HG02642 (cell line): ENCODE measurements at regions not wholly inside any gene's neighbourhood (a gene's known extent, or its start where the extent isn't known, plus 50 kb on each side); places are given as distances from the start of the nearest gene placed in this dataset.

Experiments used
- ATAC-seq: cut with Tn5 transposase; IDR thresholded peaks from one replicate; pipeline ENCODE4 v1.9.1; 2021; ENCODE audit warnings: mild to moderate bottlenecking; ENCODE audit not compliant: unreplicated experiment, poor library complexity

DNA sequence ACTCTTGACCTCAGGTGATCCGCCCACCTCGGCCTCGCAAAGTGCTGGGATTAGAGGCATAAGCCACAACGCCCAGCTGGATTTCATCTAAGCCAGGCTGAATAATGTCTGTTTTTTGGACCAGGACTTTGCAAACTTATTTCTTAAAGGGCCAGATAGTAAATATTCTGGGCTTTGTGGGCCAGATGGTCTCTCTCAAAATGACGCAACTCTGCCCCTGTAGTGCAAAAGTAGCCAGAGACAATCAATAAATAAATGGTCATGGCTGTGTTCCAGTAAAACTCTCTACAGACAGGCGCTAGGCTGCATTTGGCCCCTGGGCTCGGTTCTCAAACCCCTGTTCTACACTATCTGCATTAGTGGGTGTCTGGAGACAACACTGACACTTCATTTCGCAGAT, 121.9 kb upstream of the CDH13 start:
- ATAC-seq, result no peak

DNA sequence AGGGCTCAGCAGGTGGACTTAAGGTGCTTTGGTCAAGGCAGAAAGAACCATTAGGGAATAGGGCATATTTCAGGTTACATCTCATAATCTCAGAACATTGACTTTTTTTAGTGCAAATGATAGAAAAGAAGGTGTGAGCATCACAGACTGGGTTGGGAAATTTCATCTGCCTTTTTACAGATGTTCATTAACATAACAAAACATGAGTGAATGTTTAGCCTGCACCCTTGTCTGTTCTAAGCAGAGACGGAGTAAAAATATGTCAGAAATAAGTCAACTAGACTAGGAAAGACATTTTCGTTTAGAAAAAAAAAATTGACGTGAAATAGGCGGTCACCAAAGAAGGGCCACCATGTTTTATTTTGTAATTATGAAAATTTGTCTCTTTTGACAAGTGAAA, 127.5 kb upstream of the CDH13 start:
- ATAC-seq, result no peak

DNA sequence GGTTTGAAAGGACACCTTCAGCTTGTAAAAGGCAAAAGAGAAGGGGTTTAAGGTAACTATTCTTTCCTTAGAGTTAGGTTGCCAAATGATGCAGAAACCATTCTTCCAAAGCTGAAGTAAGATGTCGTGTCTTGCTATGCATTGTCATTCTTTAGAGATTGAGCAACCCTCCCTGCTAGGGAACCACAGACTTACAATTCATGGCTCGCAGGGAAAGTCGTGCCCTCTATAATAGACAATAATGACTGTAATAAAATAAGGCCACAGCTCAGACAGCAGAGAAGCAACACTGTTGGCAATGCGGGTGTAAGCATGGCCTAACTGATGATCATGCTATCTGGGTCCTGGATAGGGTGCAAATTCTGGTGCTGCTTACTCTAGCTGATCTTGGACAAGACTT, 129.6 kb upstream of the CDH13 start:
- ATAC-seq, result no peak

DNA sequence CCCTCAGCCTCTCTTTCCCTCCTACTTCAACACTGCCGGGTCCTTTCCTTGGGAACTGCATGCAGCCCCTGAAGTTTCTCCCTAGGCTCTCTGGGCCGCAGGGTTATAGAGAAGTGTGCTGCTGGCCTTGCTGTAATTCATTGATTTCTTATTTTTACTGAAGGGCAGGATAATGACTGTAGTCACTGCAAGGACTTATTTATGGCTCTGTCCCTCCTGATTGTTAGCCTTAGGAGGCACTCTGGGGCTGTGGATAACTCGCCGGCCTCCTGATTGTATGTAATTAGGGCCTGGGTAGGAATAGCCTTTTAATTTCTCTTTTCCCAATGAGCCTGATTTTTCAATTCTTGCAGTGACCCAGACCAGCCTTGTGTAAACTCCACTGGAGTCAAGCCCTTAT, 138.3 kb upstream of the CDH13 start:
- ATAC-seq, result no peak

DNA sequence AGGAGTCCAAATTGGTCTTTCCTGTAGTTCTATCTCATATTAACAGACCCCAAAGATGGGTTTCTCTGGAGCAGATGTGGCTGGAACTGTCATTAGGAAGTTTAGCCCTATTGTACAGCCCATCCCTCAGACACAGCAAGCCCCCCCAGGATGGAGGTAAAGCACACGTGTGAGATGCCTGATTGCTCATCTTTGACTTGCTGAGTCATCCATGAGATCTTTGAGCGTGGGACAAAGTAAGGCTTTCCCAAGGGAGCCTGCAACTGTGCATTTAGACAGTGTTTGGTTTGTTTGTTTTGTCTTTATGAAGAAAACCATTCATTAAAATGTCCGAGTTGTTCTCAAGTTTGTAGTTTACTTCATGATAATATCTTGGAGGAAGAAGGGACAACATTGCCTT, 145.3 kb upstream of the CDH13 start:
- no peak for ATAC-seq

DNA sequence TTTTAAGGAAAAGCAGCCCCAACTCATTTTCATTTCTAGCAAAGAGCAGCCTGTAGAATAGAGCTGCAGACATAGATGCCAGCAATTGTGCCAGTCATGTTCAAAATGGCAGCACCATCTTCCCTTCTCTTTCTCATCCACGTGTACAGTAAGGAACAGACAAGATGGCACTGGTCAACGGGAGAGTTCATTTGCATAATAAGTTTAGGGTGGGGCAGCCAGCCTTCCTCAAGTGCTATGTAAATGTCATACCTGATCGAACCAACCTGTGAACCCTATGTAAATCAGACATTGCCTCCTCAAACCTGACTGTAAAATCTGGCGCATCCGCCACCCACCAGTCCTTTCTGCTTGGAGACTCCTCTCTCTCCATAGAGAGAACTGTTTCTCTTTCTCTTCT, 150.0 kb upstream of the CDH13 start:
- no peak for ATAC-seq

DNA sequence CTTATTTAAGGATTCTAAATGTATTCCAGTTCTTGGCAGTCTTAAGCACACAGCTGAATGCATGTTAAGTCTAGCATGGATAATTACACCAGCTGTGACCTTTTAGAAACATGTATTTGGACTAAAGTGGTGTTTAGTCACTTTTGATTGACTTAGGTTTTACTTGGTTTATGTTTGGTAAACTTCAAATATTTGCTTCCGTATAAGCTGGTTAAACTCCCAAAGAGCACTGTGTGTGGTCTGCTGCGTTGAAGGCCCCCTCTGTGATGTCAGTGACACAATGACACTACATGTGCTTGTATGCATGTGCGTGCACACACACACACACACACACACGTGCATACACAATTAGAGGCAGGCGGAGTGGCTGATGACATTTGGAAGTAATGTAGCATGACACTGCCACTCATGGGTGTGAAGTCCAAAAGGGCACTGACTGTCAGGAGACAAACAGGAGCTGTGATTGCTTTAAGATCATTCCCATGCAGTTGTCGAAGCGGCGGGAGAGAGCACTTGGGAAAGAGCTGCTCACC, 156.1 kb upstream of the CDH13 start:
- ATAC-seq, result no peak

DNA sequence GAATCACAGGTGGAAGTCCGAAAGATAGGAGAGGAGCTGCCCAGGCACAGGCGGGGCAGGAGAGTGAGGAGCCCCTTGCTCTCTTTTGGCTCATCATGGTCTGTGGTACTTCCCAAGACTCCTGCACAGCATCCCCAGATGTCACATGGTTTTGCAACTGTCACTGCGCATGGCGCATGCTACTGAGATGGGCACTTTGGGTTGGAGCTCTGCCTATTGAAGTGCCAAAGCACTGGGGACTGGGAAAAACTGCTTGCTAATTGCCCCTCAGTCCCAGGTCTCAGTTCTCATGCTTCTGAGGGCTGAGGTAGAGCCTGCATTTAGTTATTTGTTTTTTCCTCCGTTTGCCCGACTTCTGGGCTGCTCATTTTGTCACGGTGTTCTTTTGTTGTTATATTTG, 156.8 kb upstream of the CDH13 start:
- ATAC-seq, result no peak

DNA sequence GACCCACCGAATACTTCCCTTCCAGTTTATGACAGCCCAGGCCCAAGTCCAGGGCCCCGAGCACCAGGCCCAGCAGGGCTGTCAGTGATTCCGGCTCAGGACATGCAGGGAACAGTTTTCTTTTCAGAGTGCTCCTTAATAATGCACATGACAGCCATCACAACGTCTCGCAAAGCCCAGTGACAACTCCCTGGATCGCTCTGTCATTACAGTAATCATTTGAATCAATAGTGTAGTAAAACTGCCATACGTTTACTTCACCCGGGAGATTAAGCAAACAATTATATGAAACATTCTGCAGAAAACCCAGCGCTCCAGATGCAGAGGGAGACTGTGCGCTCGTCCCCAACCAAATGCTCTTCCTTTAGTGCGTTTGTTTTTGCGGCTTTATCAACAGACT, 162.6 kb upstream of the CDH13 start:
- ATAC-seq, result no peak

DNA sequence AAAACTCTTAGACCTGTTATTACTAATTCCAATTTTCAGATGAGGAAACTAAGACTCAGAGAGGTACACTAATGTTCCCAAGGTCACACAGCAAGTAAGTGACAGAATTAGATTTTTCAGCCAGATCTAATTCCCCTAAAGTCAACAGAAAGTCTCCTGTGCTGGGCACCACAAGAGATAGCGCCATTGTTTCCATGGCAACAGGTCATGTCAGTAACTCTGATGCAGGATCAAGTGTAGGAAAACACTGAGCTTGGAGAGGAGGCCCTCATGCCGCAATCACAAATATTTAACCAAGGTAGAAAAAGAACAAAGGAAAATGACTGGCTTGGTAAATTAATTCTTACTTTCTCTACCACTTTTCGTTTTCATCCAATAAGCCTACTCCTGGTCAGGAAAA, 166.0 kb upstream of the CDH13 start:
- ATAC-seq, result no peak

DNA sequence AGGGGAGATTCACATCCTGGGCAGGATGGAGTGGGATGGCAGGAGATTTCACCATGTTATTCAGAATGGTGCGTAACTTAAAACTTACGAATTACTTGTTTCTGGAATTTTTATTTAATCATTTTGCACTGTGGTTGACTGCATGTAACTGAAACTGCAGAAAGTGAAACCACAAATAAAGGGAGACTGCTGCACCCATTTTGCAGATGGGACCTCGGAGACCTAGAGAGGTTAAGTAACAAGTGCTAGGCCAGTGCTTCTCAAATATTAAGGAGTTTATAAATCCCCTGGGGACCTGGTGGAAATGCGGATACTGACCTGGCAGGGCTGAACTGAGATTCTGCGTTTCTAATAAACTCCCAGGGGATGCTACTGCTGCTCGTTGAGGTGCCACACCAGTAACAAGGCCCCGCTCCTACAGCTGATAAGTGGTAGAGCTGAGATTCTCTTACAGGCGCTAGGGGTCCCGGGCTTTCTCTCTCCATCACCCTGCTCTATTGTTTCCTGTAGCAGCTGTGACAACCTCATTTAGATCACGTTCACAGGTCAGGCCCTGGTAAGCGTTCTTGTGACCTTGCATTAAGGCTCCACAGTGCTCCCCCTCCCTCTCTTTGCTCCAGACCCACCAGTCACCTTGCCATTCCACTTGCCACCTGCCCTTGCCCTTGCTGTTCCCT, 167.1 kb upstream of the CDH13 start:
- ATAC-seq, result no peak

DNA sequence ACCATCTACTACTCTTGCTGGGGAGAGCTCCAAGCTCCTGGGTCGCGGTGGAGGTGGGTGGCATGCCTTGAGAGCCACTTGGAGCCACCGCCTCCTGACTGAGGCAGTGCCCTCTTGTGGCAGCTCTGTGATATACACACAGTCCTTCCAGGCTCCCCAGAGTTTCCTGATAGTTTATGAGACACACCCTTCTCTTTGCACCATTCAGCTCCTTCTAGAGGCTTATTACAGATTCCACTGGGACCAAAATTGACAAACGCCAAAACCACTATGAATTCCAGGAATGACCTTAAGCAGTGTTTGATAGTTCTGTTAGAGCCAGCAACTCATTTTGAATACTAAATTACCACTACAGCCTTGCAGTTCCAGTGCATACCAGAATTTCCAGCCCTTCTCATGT, 170.1 kb upstream of the CDH13 start:
- ATAC-seq, result peak; percentile 80

DNA sequence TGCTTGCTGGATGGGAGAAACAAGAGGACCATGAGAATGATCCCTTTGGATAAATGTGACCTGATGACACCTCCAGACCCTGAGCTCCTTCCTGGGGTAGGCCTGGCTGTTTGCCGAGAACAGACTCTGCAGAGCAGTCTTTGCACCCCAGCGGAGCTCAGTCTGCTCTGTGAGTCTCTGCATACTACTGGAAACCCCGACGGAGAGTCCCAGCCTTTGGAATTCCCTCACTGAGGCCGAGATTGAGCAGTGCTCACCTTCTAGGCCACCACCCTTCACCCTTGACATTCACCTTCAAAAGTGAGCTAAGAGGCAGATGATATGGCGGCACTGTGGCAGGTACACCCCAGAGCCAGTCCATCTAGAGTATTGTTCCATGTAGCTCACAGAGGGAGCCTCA, 172.2 kb upstream of the CDH13 start:
- ATAC-seq, result no peak

DNA sequence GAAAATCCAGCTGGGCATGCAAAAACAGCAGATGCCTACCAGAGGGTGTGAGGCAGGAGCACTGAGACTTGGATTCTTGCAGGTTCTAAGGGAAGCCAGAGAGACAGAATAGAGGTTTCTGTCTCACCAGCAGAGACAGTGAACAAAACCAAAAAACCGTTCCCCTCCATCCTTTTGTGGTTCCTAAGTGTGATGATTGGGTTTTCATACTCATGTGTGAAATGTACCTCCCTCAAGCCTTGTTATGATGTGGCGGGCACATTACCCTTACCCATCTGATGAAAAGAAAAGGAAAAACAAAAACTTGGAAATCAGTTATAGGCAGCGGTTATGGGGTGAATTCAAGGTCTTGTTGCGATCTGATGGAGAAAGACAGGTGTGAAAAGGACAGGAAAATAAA, 172.6 kb upstream of the CDH13 start:
- no peak for ATAC-seq

DNA sequence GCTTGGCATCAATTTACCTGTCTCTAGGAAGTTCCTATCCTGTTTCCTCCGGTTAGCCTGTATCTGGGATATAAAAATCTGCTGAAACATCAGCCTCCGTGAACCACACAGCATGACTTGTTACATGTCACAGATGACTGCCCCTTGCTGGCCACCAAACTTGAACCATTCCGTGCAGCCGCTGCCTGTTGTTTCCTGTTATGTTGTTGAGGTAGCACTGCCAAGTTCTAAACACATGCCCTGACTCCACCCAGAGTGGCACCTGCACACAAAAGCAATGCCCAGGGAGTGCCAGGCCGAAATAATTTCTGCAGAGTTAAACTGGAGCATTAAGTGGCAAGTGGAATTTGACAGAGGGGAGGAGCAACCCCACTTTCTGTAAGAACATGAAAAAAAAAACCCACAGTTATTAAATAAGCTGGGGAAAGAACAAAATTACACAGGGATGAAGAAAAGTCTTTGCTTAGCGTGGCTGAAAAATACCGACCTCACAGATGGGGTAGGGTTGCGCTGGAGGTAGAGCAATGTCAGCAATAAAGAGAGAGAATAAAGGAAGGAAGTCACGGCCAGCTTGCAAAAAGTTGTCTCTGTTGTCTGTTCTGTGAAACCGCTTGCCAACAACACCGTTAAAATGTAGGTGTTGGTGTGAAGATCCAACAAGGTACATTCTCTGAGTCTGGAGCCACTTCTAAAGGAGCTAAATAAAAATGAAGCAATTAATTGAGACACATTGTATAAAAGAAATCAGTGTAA, 174.6 kb upstream of the CDH13 start:
- no peak for ATAC-seq

DNA sequence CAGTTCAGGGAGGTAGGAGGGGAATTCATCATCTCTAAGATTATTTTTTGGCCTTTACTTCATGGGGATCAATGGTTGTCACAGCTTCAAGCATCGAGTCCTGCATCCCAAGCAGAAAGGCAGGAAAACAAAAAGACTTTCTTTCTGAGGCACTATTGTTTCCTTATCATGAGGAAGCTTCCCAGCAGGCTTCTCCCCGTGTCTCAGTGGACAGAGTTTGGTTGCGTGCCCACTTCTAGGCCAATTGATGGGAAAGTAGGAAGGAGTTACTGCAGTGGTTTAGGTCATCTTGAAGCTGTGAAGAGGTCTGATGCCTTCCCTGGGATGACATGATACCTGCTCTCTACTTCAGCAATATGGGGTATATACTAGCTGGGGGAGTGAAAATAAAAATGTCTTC, 175.3 kb upstream of the CDH13 start:
- ATAC-seq, result no peak

DNA sequence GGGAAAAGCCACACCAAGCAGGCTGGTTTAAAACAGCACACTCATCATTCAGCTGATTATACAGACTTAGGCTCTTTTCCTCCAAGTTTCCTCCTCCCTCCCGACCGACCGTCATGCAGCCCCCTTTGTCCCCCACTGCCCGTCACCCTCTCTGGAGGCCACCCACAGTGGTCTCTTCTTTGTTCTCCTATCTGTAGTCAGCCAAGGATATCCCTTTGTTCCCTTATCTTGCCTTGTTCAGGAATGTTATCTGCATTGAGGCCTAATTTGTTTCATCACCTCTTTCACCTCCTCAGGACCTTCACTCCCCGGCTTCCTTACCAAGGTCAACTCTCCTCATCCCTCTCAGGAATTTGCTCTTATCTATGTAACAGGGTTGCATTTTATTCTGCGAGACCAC, 186.4 kb upstream of the CDH13 start:
- ATAC-seq, result no peak

DNA sequence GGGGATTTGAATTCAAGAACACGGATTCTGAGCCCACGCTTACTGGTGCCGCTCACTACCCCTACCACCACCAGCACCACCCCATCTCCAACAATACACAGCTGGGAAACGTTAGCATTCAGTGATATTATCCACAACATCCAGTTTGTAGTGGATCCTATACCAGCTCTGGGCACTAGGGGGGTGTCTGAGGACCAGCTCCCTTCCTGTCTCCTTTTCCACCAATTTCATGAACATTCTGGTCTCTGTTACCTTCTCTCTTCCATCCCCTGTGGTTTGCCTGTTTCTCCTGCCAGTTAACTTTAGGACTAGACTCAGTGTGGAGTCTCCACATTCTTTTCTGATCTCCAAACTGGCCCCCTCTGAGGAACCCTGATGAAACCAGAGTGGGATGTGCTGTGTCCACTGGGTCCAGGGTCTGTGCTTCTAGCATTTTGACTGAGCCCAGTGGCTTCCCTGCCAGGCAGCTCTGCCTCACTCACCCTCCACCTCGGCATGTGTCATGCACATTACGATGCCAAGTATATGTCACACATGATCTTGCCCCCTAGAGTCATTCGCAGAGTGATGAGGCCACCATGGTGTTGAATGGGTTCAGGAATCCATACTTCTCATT, 187.0 kb upstream of the CDH13 start:
- no peak for ATAC-seq

DNA sequence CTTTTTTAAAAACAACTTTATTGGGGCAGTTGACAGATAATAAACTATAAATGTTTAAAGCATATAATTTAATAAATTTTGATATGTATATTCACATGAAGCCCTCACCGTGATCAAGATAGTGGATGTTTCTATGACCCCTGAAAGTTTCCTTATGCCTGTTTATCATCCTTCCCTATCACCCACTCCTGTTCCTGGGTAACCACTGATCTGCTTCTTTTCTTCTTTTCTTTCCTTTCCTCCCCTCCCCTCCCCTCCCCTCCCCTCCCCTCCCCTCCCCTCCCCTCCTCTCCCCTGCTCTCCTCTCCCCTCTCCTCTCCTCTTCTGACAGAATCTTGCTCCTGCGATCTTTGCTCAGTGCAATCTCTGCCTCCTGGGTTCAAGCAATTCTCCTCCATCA, 193.7 kb upstream of the CDH13 start:
- no peak for ATAC-seq

DNA sequence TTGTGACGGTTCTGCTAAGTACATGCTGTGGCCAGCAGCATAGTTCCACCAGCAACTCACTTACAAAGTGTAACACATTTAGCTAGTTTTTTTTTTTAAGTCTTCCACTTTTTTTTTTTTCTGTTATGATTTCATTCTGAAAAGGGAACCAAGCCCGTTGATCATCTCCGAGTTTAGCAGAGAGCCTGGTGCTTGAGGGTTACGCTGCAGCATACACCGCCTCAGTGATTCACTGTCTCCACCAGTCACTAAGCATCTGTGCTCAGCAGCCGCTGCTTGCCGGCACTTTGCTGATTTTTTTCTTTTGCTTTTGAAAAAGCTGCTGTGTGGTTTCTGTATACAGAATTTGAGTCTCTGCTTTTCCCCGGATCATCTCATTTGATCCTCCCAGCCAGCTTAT, 194.5 kb upstream of the CDH13 start:
- ATAC-seq, result no peak

DNA sequence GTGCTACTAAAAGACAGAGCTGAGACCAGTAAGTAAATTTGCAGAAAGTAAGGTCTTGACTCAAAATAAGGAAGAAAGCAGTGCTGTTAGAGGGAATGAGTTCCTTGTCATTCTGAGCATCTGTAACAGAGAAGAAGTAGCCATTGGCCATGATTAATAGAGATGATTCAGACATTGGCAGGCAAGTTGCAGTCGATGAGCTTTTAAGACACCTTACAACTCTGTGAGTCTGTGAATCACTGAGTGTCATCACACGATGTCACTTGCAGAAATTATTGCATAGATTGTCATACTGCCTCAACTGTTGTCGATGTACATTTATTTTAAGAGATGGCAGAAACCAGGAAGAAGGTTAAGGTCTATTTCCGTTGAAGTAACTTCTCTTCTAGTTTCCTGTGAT, 201.1 kb upstream of the CDH13 start:
- ATAC-seq, result no peak

DNA sequence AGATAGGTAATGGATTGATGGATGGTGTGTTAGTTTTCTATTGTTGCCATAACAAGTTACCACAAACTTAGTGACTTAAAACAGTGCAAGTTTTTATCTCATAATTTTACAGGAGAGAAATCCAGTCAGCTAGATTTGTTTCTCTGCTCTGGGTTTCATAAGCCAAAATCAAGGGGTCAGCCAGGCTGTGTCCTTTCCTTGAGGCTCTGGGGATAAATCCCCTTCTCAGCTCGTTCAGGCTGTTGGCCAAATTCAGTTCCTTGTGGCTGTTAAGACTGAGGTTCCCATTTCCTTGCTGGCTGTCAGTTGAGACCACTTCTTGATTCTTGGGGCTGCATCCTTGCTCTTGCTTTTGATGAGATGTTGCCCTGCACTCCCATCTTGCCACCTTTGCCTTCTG, 204.9 kb upstream of the CDH13 start:
- no peak for ATAC-seq
